Heart right ventricle (tissue), 16 donors: ENCODE measurements at regions not wholly inside any gene's neighbourhood (a gene's known extent, or its start where the extent isn't known, plus 50 kb on each side); places are given as distances from the start of the nearest gene placed in this dataset.

Experiments
- ATAC-seq, 8 donors: fragments of 200-7000 bp; cut with Tn5 transposase; one replicate each; pipeline ENCODE4 v1.9.1; 2020; ENCODE audit warnings: mild to moderate bottlenecking in 8 of 8, moderate library complexity in 8 of 8, moderate number of reproducible peaks in 1 of 8
- DNase-seq, 2 donors: peaks; one replicate each; pipeline ENCODE4 v3.0.0-alpha.2; 2020
- H3K27ac ChIP-seq, 10 donors: fragments of 200-600 bp; sonication (generic) in 2 of 10; one replicate each; pipeline versions ENCODE4 v1.5.0 to v1.8.0; 2020 to 2022; ENCODE audit warnings: mild to moderate bottlenecking in 3 of 10
- H3K27me3 ChIP-seq, 7 donors: fragments of 200-600 bp; one replicate each; pipeline ENCODE4 v1.8.0; 2021 to 2022; ENCODE audit warnings: mild to moderate bottlenecking in 2 of 7
- H3K36me3 ChIP-seq, 9 donors: fragments of 200-600 bp; sonication (generic) in 1 of 9; one replicate each; pipeline versions ENCODE4 v1.5.0 to v1.8.0; 2020 to 2022; ENCODE audit warnings: mild to moderate bottlenecking in 2 of 9
- H3K4me1 ChIP-seq, 9 donors: fragments of 200-600 bp; sonication (generic) in 1 of 9; one replicate each; pipeline versions ENCODE4 v1.5.0 to v1.8.0; 2020 to 2022; ENCODE audit warnings: mild to moderate bottlenecking in 4 of 9
- H3K4me3 ChIP-seq, 10 donors: fragments of 200-600 bp; sonication (generic) in 2 of 10; one replicate each; pipeline versions ENCODE4 v1.5.0 to v1.8.0; 2020 to 2022; ENCODE audit warnings: mild to moderate bottlenecking in 7 of 10, moderate library complexity in 2 of 10
- H3K9me3 ChIP-seq, 11 donors: fragments of 200-600 bp in 10 of 11; sonication (generic) in 2 of 11; one replicate each; pipeline versions ENCODE4 v1.5.0 to v1.8.0; 2013 to 2022; ENCODE audit warnings: mild to moderate bottlenecking in 2 of 11, control low read depth in 1 of 11, moderate library complexity in 1 of 11
- CTCF ChIP-seq, 9 donors: fragments of 200-600 bp; sonication (generic) in 2 of 9; IDR thresholded peaks; one replicate each; pipeline versions ENCODE4 v1.5.0 to v1.8.0; 2021 to 2022; ENCODE audit warnings: antibody characterized with exemption in 9 of 9, mild to moderate bottlenecking in 5 of 9, moderate library complexity in 1 of 9
- WGBS, 2 donors: extraction: QIAGEN DNeasy Blood & Tissue Kit; methylation state at CpG; one replicate each; pipeline ENCODE4 v1.1.7; 2013; ENCODE audit warnings: inconsistent platforms in 1 of 2; 5-methylcytosine and 5-hydroxymethylcytosine counted together
- intact Hi-C, 10 donors: fragments of 100-400 bp; cut with DNase I; formaldehyde crosslinking; loops; one replicate each; pipeline versions ENCODE4 v1.11.1 to v1.14.2; 2022
- donor health status: Arrhythmogenic right ventricular cardiomyopathy.
- donor health status: ischemic (EF 13 %, LVEDD 7.1; RV severe dilation, severe dysfunction).
- donor health status: healthy with polysubstance abuse.
- donor health status: DM: no; HTN: yes; CAD: no.
- donor health status: DM: no; HTN: no; CAD: no.
- donor health status: ischemic (EF 25% LVEDD 6.9; RV normal size, moderate dysfunction).
- donor health status: ischemic (EF 25% LVEDD 5.7; RV mildly dilated, moderate dysfunction).
- donor health status: healthy.
- donor health status: DM: yes; HTN: yes; CAD: no.
- donor health status: Ischemic cardiomyopathy.
- donor health status: ischemic (EF 35%, LVEDD 5.7; RV mildly dilated, moderate dysfunction).
- donor health status: nonischemic (EF 11% LVEDD 7.7; RV severe dilation, severe dysfunction).
- donor health status: DM: yes; HTN: yes; CAD: no.
- donor health status: PGD.
- donor health status: ischemic (EF 29% LVEDD 5.4; RV normal size, mild dysfunction).
- donor health status: nonischemic (EF 23%, LVEDD 6.1; RV moderate dilation, normal function).

- DNase-seq (no peak), ATAC-seq (no peak)
- H3K27ac ChIP-seq: no peak overlapping the region
- intact Hi-C loops: no loop called here
- peaks cover 0 to 6% (median 0%) of the 10 kb centered on the region in 11 donors for H3K9me3 ChIP-seq
- no peaks in the 10 kb centered on the region for H3K27me3 ChIP-seq
- H3K4me3 ChIP-seq: no peak overlapping the region
- 29 to 46% methylated on average over 3 of the region's 3 CpGs for WGBS, 2 donors
- peaks cover 0 to 6% (median 0%) of the 10 kb centered on the region in 9 donors for H3K4me1 ChIP-seq
- no peak for TF ChIP-seq CTCF (IDR thresholded peaks at IDR 0.05)
- no peaks in the 10 kb centered on the region for H3K36me3 ChIP-seq
Measured at GRCh38 chr14:84167026-84167425, 1362.9 kb upstream of the FLRT2 start.

GRCh38 chr14:84180336-84180735, 1349.6 kb upstream of the FLRT2 start:
- no peaks in the 10 kb centered on the region for H3K4me1 ChIP-seq
- H3K4me3 ChIP-seq: no peak overlapping the region
- intact Hi-C loops: no loop called here
- H3K9me3 ChIP-seq: no peaks in the 10 kb centered on the region
- H3K27ac ChIP-seq: no peak overlapping the region
- no peaks in the 10 kb centered on the region for H3K27me3 ChIP-seq
- no peak for TF ChIP-seq CTCF (IDR thresholded peaks at IDR 0.05)
- no peak for DNase-seq
- ATAC-seq: no peak
- H3K36me3 ChIP-seq: no peaks in the 10 kb centered on the region
- WGBS, 2 donors: 91 to 95% methylated on average over 2 of the region's 2 CpGs

GRCh38 chr14:84181072-84181471, 1348.9 kb upstream of the FLRT2 start:
- Histone ChIP-seq H3K4me3 (no peak overlapping the region), H3K36me3 (no peaks in the 10 kb centered on the region), H3K27me3 (no peaks in the 10 kb centered on the region), H3K4me1 (no peaks in the 10 kb centered on the region), H3K9me3 (no peaks in the 10 kb centered on the region), H3K27ac (no peak overlapping the region)
- intact Hi-C loops: no loop called here
- DNase-seq (no peak), ATAC-seq (no peak)
- TF ChIP-seq CTCF (IDR thresholded peaks at IDR 0.05): no peak
- WGBS, 2 donors: 82% methylated on average over 2 of the region's 2 CpGs

GRCh38 chr14:84195514-84195913, 1334.4 kb upstream of the FLRT2 start:
- intact Hi-C loops: no loop called here
- Histone ChIP-seq H3K27ac (no peak overlapping the region), H3K9me3 (peaks cover 0 to 17% (median 4%) of the 10 kb centered on the region in 11 donors), H3K27me3 (no peaks in the 10 kb centered on the region), H3K4me1 (no peaks in the 10 kb centered on the region), H3K4me3 (no peak overlapping the region), H3K36me3 (no peaks in the 10 kb centered on the region)
- DNase-seq: no peak
- no peak for ATAC-seq
- TF ChIP-seq CTCF (IDR thresholded peaks at IDR 0.05): peak in 2 of 9 donors; percentile 13 to 19

GRCh38 chr14:84197704-84198103, 1332.2 kb upstream of the FLRT2 start:
- whole genome bisulfite sequencing, 2 donors: 75 to 81% methylated on average over 1 of the region's 1 CpG
- Histone ChIP-seq H3K27me3 (no peaks in the 10 kb centered on the region), H3K9me3 (peaks cover 0 to 17% (median 4%) of the 10 kb centered on the region in 11 donors), H3K4me1 (no peaks in the 10 kb centered on the region), H3K36me3 (no peaks in the 10 kb centered on the region), H3K27ac (no peak overlapping the region), H3K4me3 (no peak overlapping the region)
- ATAC-seq (no peak), DNase-seq (no peak)
- intact Hi-C loops: no loop called here
- no peak for TF ChIP-seq CTCF (IDR thresholded peaks at IDR 0.05)
